ENCODE measurements at regions not wholly inside any gene's neighbourhood (a gene's known extent, or its start where the extent isn't known, plus 50 kb on each side); places are given as distances from the start of the nearest gene placed in this dataset.

DNA sequence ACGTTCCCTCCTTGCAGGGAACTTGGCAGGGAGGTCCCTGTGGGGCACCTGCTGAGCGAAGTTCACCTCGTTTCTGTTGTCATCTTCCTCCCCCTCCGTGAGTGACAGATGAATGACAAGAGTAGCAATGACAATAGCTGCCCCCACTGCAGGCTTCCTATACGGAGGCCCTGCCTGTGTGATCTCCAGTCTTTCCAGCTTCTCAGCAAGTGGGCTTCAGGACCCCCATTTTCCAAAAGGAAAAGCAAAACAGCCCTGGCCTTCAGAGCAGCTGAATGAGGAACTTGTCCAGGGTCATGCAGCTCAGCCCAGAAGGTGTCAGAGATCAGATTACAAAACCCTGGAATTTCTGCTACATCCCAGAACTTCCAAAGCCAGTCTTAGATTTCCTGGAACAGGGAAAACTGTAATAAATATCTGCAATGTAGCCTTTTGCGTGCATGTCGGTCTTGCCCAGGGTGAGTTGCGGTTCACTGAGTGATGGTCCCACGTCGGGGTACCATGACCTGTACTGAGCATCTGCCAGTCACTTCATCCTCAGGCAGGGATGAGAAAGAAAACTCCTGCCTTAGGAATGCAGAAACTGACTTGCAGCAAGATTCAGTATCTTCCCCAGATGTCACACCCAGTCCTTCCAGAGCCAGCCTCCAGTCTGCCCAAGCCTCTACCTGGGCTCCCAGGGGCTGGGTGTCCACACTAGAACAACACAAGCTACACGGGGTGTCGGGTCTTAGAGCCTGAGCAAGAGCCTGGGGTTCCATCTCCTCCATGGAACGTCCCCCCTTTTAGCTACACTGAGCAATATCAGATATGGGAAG, 1457.0 kb downstream of the BRD1 start:
- Histone ChIP-seq H3K4me1 (no peaks in the 10 kb centered on the region), H3K27ac (no peak overlapping the region), H3K9me3 (no peaks in the 10 kb centered on the region), H3K4me3 (no peak overlapping the region), H3K27me3 (no peaks in the 10 kb centered on the region), H3K36me3 (no peaks in the 10 kb centered on the region)
- no peak for DNase-seq (ENCODE audit: low spot score)
- TF ChIP-seq, protein P1, sequence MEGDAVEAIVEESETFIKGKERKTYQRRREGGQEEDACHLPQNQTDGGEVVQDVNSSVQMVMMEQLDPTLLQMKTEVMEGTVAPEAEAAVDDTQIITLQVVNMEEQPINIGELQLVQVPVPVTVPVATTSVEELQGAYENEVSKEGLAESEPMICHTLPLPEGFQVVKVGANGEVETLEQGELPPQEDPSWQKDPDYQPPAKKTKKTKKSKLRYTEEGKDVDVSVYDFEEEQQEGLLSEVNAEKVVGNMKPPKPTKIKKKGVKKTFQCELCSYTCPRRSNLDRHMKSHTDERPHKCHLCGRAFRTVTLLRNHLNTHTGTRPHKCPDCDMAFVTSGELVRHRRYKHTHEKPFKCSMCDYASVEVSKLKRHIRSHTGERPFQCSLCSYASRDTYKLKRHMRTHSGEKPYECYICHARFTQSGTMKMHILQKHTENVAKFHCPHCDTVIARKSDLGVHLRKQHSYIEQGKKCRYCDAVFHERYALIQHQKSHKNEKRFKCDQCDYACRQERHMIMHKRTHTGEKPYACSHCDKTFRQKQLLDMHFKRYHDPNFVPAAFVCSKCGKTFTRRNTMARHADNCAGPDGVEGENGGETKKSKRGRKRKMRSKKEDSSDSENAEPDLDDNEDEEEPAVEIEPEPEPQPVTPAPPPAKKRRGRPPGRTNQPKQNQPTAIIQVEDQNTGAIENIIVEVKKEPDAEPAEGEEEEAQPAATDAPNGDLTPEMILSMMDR (IDR thresholded peaks at IDR 0.05): no peak

DNA sequence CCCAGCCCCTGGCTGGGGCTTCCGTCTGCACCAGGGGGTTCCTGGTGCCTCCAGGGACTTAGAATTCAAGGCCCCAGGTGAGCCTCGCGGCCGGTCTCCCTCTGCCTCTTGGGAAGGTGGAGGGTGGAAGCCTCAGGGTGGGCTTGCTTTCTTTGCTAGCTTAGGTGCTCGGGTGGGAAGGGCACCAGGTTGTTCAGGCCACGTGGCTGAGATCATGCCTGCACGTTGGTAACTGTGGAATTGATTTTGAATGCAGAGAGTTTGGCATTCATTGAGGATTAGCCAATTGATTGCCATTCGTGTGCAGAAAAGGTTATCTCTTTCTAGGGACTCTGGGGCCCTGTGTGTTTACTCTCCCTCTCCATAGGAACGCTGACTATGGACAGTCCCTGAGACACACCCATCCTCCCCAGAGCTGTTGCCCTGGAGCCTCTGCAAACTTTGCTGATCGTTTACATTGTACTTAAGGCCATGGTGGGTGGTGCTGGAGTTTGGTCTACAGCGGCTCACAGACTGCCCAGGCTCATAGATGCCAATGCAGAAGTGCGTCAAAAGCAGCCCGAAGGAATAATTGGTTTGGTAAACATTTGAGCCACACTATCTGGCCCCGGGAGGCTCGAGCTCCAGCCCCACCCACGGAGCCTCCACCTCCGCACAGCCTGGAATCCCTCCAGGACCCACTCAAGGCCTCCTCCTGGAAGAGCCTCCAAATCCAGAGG, 1457.7 kb downstream of the BRD1 start:
- Histone ChIP-seq H3K9me3 (no peaks in the 10 kb centered on the region), H3K27me3 (no peaks in the 10 kb centered on the region), H3K4me1 (no peaks in the 10 kb centered on the region), H3K27ac (no peak overlapping the region), H3K36me3 (no peaks in the 10 kb centered on the region), H3K4me3 (no peak overlapping the region)
- no peak for DNase-seq (ENCODE audit: low spot score)
- TF ChIP-seq, protein P1 (IDR thresholded peaks at IDR 0.05): no peak

DNA sequence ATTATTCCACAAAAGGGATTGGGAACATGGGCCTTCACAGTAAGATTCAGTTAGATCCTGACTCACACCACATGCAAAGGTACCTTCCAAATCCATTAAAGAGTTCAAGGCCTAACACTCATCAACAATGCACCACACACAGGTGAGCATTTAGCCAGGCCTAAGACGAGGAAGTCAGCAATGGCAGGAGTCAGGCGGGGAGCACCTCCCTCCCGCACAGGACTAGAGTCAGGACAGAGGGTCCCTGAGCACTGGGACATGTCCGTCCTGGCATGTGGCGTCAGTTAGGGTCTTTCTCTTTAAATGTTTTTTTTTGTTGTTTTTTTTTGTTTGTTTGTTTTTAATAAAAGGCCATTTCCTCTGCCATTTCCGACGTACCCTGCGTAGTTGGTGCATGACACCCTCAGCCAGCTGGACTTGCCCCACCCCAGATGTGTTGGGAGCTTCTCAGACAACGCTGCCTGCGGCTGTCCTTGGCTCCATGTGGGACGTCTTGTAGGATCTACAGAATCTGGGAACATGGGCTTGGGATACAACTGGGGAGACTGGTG, 1458.6 kb downstream of the BRD1 start:
- Histone ChIP-seq H3K4me3 (no peak overlapping the region), H3K4me1 (no peaks in the 10 kb centered on the region), H3K27ac (no peak overlapping the region), H3K27me3 (no peaks in the 10 kb centered on the region), H3K36me3 (no peaks in the 10 kb centered on the region), H3K9me3 (no peaks in the 10 kb centered on the region)
- no peak for DNase-seq (ENCODE audit: low spot score)
- TF ChIP-seq, protein P1 (IDR thresholded peaks at IDR 0.05): no peak

DNA sequence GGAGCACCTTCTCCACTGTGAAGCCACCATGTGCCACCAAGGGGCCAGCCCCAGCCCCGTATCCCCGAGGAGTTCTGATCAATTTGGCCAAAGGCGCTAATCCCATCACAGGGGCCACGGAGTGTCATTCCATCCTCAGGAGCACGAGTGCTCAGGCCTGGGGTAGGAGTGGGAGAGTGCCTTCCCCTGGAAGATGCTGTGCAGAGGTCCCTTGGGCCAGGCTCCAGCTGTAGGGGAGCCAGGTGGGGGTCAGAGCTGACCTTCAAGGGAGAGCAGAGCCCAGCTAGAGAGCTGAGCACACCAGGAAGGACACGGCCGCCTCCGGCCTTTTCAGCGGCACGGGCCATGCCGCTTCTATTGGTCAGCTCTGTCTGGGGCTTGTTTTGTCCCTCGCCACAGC, 1459.9 kb downstream of the BRD1 start:
- DNase-seq (ENCODE audit: low spot score): no peak
- no peak overlapping the region for H3K4me3 ChIP-seq
- TF ChIP-seq, protein P1 (IDR thresholded peaks at IDR 0.05): no peak
- H3K36me3 ChIP-seq: no peaks in the 10 kb centered on the region
- H3K27ac ChIP-seq: no peak overlapping the region
- no peaks in the 10 kb centered on the region for H3K4me1 ChIP-seq
- no peaks in the 10 kb centered on the region for H3K9me3 ChIP-seq
- no peaks in the 10 kb centered on the region for H3K27me3 ChIP-seq

DNA sequence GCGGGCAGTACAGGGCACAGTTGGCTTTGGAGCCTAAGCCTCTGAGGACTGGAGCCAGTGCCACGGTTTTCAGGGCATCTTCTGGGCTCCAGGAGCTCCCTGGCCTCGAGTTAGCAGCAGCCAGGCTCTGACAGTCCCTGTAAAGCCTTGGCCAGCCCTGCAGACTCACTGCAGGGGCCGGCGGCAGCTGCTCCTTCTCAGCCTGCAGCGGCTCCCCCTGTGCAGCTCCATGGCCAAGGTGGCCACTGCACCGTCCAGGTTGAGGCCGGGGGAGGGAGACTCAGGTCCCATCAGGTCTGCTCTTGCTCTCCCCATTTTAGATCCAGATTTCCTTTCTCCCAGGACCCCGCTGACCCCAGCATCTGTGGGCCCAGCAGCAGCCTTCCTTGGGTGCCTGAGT, 1461.1 kb downstream of the BRD1 start:
- H3K4me3 ChIP-seq: no peak overlapping the region
- TF ChIP-seq, protein P1 (IDR thresholded peaks at IDR 0.05): no peak
- no peaks in the 10 kb centered on the region for H3K4me1 ChIP-seq
- H3K27me3 ChIP-seq: no peaks in the 10 kb centered on the region
- DNase-seq (ENCODE audit: low spot score): no peak
- H3K27ac ChIP-seq: no peak overlapping the region
- no peaks in the 10 kb centered on the region for H3K9me3 ChIP-seq
- H3K36me3 ChIP-seq: no peaks in the 10 kb centered on the region

Data from right atrium auricular region (tissue), 2 donors.